ENCODE measurements at regions not wholly inside any gene's neighbourhood (a gene's known extent, or its start where the extent isn't known, plus 50 kb on each side); places are given as distances from the start of the nearest gene placed in this dataset.

GRCh38 chr3:124094496-124094895 is 102.6 kb upstream of the ROPN1 start:
- H3K27me3 ChIP-seq: no peaks in the 10 kb centered on the region
- no peak for DNase-seq
- no peaks in the 10 kb centered on the region for H3K36me3 ChIP-seq
- TF ChIP-seq CTCF (IDR thresholded peaks at IDR 0.05): no peak
- no peak for TF ChIP-seq POLR2A (IDR thresholded peaks at IDR 0.05)
- H3K4me1 ChIP-seq: no peaks in the 10 kb centered on the region
- no peak overlapping the region for H3K27ac ChIP-seq
- no peak overlapping the region for H3K4me3 ChIP-seq (replicated peaks in 1 of 3)
- no peaks in the 10 kb centered on the region for H3K9me3 ChIP-seq
- intact Hi-C loops (cut with DNase I): no loop called here
- WGBS, 2 donors: 95% methylated on average over 20 of the region's 20 CpGs

DNA sequence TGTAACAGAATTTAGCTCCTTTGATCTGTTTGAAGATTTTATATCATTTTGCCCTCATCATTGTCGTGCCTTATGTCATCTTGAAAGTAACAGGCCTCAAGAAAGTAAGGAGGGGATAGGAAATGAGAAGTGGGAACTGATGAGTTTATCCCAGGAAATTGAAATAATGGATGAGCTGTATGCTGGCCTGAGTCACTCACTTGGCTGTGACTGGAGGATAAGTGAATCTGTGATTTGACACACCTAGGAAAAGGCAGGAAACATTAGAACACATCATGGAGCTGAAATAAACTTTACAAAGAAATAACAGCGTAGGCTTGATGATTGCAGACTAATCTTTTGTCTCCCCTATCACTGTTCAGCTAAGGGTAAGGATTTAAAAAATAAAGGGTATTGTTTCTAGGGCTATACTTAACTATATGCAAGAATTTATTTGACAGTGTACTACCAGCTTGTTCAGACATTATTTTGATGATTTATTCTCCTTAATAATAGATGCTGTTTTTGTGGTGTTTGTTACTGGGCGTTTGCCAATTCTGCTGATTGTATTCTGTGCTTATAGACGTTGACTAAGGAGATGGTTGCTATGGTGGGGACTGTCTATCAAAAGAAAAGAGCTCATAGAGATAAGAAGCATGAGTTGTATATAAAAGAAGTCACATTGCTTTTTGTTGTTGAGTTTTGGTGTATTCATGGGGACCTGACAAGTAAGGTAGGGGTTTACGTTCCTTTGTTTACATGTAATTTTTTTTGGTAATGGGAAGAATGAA is 105.6 kb upstream of the ROPN1 start:
- Histone ChIP-seq H3K4me1 (no peaks in the 10 kb centered on the region), H3K4me3 (replicated peaks in 1 of 3) (no peak overlapping the region), H3K9me3 (no peaks in the 10 kb centered on the region), H3K27ac (no peak overlapping the region), H3K27me3 (no peaks in the 10 kb centered on the region), H3K36me3 (no peaks in the 10 kb centered on the region)
- TF ChIP-seq CTCF (IDR thresholded peaks at IDR 0.05): no peak
- TF ChIP-seq POLR2A (IDR thresholded peaks at IDR 0.05): no peak
- no peak for DNase-seq
- intact Hi-C loops (cut with DNase I): no loop called here
- 75 to 76% methylated on average over 5 of the region's 5 CpGs for WGBS, 2 donors

DNA sequence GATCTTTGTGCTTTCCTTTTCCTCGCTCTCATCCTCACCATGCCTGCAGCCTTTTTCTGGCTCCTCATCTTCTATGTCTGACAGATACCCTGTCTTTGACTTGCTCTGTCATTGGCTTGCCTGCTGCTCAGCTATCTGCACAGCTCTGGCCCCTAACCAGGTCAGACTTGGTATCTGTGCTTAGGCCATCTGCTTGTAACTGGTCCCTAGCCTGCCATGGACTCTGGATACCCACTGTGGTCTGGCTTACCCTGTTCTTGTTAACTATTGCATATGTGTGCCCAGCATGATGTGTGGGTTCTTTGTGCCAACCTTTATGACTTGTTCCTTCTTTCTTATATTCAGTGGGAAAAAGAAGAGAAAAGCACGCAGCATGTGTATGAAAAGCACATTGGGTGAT is 109.7 kb upstream of the ROPN1 start:
- Histone ChIP-seq H3K4me1 (no peaks in the 10 kb centered on the region), H3K9me3 (no peaks in the 10 kb centered on the region), H3K36me3 (no peaks in the 10 kb centered on the region), H3K4me3 (replicated peaks in 1 of 3) (no peak overlapping the region), H3K27ac (no peak overlapping the region), H3K27me3 (no peaks in the 10 kb centered on the region)
- intact Hi-C loops (cut with DNase I): no loop called here
- no peak for DNase-seq
- WGBS, 2 donors: 93 to 98% methylated on average over 2 of the region's 2 CpGs
- no peak for TF ChIP-seq POLR2A (IDR thresholded peaks at IDR 0.05)
- TF ChIP-seq CTCF (IDR thresholded peaks at IDR 0.05): no peak

DNA sequence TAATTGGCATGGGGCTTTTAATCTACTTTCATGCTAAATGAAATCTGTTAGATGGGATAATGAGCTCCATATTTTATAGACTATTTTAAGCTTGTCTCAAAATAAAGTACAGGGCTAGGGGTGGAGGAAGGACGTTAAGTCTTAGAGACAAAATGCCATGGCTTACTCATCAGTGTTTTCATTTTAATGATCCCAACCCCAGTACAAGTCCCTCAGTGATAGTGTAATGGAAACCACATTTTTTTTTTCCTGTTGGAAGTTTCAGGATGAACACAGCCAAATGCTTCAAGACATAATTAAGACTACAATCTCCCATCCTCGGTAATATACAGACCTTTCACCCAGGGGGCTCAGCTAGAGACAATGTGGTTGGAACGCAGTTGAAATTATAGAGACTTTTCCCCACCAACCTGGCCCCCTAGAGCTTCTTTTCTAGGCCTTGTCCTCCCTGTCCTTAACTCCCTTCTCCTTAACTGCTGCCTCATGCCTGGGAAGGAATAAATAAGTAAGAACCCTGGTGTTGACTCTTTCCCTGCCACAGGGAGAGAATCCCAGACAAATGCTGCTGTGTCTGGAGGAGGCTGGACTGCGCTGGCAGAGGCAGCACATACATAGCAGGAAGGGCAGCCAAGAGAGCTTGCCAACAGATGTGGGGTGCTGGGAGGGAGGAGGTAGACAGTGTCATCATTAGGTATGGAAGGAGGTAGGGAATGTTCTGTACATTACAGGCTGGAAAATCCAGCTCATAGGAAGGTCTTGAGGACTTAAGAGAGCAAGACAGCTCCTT is 115.4 kb upstream of the ROPN1 start:
- Histone ChIP-seq H3K9me3 (no peaks in the 10 kb centered on the region), H3K27me3 (no peaks in the 10 kb centered on the region), H3K4me1 (no peaks in the 10 kb centered on the region), H3K36me3 (no peaks in the 10 kb centered on the region), H3K4me3 (replicated peaks in 1 of 3) (no peak overlapping the region), H3K27ac (no peak overlapping the region)
- TF ChIP-seq POLR2A (IDR thresholded peaks at IDR 0.05) (no peak), CTCF (IDR thresholded peaks at IDR 0.05) (no peak)
- DNase-seq: no peak
- WGBS, 2 donors: 67 to 81% methylated on average over 4 of the region's 4 CpGs
- intact Hi-C loops (cut with DNase I): no loop called here

GRCh38 chr3:124108446-124108845 is 116.5 kb upstream of the ROPN1 start:
- intact Hi-C loops (cut with DNase I): no loop called here
- no peaks in the 10 kb centered on the region for H3K27me3 ChIP-seq
- no peak for TF ChIP-seq CTCF (IDR thresholded peaks at IDR 0.05)
- no peak for TF ChIP-seq POLR2A (IDR thresholded peaks at IDR 0.05)
- WGBS, 2 donors: 79 to 90% methylated on average over 1 of the region's 1 CpG
- H3K9me3 ChIP-seq: no peaks in the 10 kb centered on the region
- DNase-seq: no peak
- no peaks in the 10 kb centered on the region for H3K36me3 ChIP-seq
- H3K27ac ChIP-seq: no peak overlapping the region
- no peaks in the 10 kb centered on the region for H3K4me1 ChIP-seq
- H3K4me3 ChIP-seq (replicated peaks in 1 of 3): no peak overlapping the region

Measured in thyroid gland (tissue), 4 donors.